ENCODE measurements at regions not wholly inside any gene's neighbourhood (a gene's known extent, or its start where the extent isn't known, plus 50 kb on each side); places are given as distances from the start of the nearest gene placed in this dataset.

GRCh38 chr10:33416209-33416608 lies 81.7 kb upstream of the NRP1 start:
- no peak for TF ChIP-seq CTCF (IDR thresholded peaks at IDR 0.05)
- no peak for TF ChIP-seq EZH2 (IDR thresholded peaks at IDR 0.05; ENCODE audit: borderline replicate concordance, insufficient read depth, low read depth, low read length, poor library complexity, severe bottlenecking)

All from B cell (primary cell).